Activated naive CD4-positive, alpha-beta T cell treated with anti-CD3 and anti-CD28 coated beads, Interleukin-2, amount 10 ng/mL, durations not matched to agents 7 days and 5 days (primary cell): ENCODE measurements at regions not wholly inside any gene's neighbourhood (a gene's known extent, or its start where the extent isn't known, plus 50 kb on each side); places are given as distances from the start of the nearest gene placed in this dataset.
"Not testable (repeated sequence)": the region's sequence is repeated elsewhere in the genome, so short reads cannot be mapped to it uniquely, and the experiment has no call there.

Experiments used
- CTCF ChIA-PET: fragments of 350-600 bp; sonication (Branson Sonifier 250); formaldehyde crosslinking; loops from one replicate; lab custom pipeline; 2021; ENCODE audit warnings: antibody characterized with exemption; lab: Charles Lee
- DNase-seq: peaks from one replicate; pipeline ENCODE4 v3.0.0-alpha.2; 2020
- H3K27ac Mint-ChIP-seq: one replicate; pipeline ENCODE4 v1.8.0; 2021; ENCODE audit warnings: mild to moderate bottlenecking, moderate library complexity, mixed read lengths
- H3K27me3 Mint-ChIP-seq: one replicate; pipeline ENCODE4 v1.8.0; 2021; ENCODE audit warnings: mild to moderate bottlenecking, mixed read lengths
- H3K36me3 Mint-ChIP-seq: one replicate; pipeline ENCODE4 v1.8.0; 2021; ENCODE audit warnings: mixed read lengths
- H3K4me1 Mint-ChIP-seq: one replicate; pipeline ENCODE4 v1.8.0; 2021; ENCODE audit warnings: mixed read lengths
- H3K4me3 Mint-ChIP-seq: one replicate; pipeline ENCODE4 v1.8.0; 2021; ENCODE audit warnings: mild to moderate bottlenecking, moderate library complexity, mixed read lengths
- H3K9me3 Mint-ChIP-seq: one replicate; pipeline ENCODE4 v1.8.0; 2021; ENCODE audit warnings: mixed read lengths

- DNase-seq, result no peak
- Mint-ChIP-seq H3K27ac (no peak overlapping the region), H3K27me3 (peaks cover 46% of the 10 kb centered on the region), H3K4me3 (no peak overlapping the region), H3K36me3 (no peaks in the 10 kb centered on the region), H3K4me1 (peaks cover 14% of the 10 kb centered on the region), H3K9me3 (no peaks in the 10 kb centered on the region)
- CTCF ChIA-PET, result no interaction called here
Measured at GRCh38 chr5:163569284-163569683, 63.9 kb downstream of the MAT2B start.

GRCh38 chr5:163571744-163572143, 66.3 kb downstream of the MAT2B start:
- H3K9me3 Mint-ChIP-seq, result no peaks in the 10 kb centered on the region
- CTCF ChIA-PET, result no interaction called here
- H3K27me3 Mint-ChIP-seq, result peaks cover 23% of the 10 kb centered on the region
- H3K36me3 Mint-ChIP-seq, result no peaks in the 10 kb centered on the region
- H3K4me3 Mint-ChIP-seq, result no peak overlapping the region
- H3K27ac Mint-ChIP-seq, result no peak overlapping the region
- peaks cover 2% of the 10 kb centered on the region for H3K4me1 Mint-ChIP-seq
- DNase-seq, result no peak

GRCh38 chr5:163574472-163575440, 69.3 kb downstream of the MAT2B start:
- H3K27ac Mint-ChIP-seq, result no peak overlapping the region
- peaks cover 7% of the 10 kb centered on the region for H3K27me3 Mint-ChIP-seq
- no peaks in the 10 kb centered on the region for H3K9me3 Mint-ChIP-seq
- H3K4me1 Mint-ChIP-seq, result no peaks in the 10 kb centered on the region
- no peak for DNase-seq
- H3K4me3 Mint-ChIP-seq, result no peak overlapping the region
- no peaks in the 10 kb centered on the region for H3K36me3 Mint-ChIP-seq
- CTCF ChIA-PET, result no interaction called here

- Mint-ChIP-seq H3K4me1 (no peaks in the 10 kb centered on the region), H3K36me3 (no peaks in the 10 kb centered on the region), H3K9me3 (no peaks in the 10 kb centered on the region), H3K27me3 (peaks cover 4% of the 10 kb centered on the region), H3K27ac (no peak overlapping the region), H3K4me3 (no peak overlapping the region)
- DNase-seq, result no peak
- CTCF ChIA-PET, result no interaction called here
Measured at GRCh38 chr5:163578652-163579051, 73.2 kb downstream of the MAT2B start.

GRCh38 chr5:163579729-163580128, 74.3 kb downstream of the MAT2B start:
- H3K27ac Mint-ChIP-seq, result no peak overlapping the region
- DNase-seq, result no peak
- no peaks in the 10 kb centered on the region for H3K4me1 Mint-ChIP-seq
- no peak overlapping the region for H3K4me3 Mint-ChIP-seq
- H3K36me3 Mint-ChIP-seq, result no peaks in the 10 kb centered on the region
- CTCF ChIA-PET, result no interaction called here
- H3K9me3 Mint-ChIP-seq, result no peaks in the 10 kb centered on the region
- no peaks in the 10 kb centered on the region for H3K27me3 Mint-ChIP-seq

- Mint-ChIP-seq H3K36me3 (no peaks in the 10 kb centered on the region), H3K4me1 (no peaks in the 10 kb centered on the region), H3K4me3 (no peak overlapping the region), H3K27ac (no peak overlapping the region), H3K27me3 (no peaks in the 10 kb centered on the region), H3K9me3 (no peaks in the 10 kb centered on the region)
- CTCF ChIA-PET, result no interaction called here
- no peak for DNase-seq
Measured at GRCh38 chr5:163580516-163580915, 75.1 kb downstream of the MAT2B start.

GRCh38 chr5:163583491-163584153, 78.2 kb downstream of the MAT2B start:
- H3K27me3 Mint-ChIP-seq, DNase-seq, CTCF ChIA-PET, H3K4me1 Mint-ChIP-seq, H3K27ac Mint-ChIP-seq, H3K9me3 Mint-ChIP-seq, H3K36me3 Mint-ChIP-seq, H3K4me3 Mint-ChIP-seq: not testable (repeated sequence)

GRCh38 chr5:163585206-163585605, 79.8 kb downstream of the MAT2B start:
- H3K36me3 Mint-ChIP-seq, result no peaks in the 10 kb centered on the region
- H3K27me3 Mint-ChIP-seq, result no peaks in the 10 kb centered on the region
- CTCF ChIA-PET, result no interaction called here
- H3K4me1 Mint-ChIP-seq, result no peaks in the 10 kb centered on the region
- no peaks in the 10 kb centered on the region for H3K9me3 Mint-ChIP-seq
- no peak for DNase-seq
- H3K27ac Mint-ChIP-seq, result no peak overlapping the region
- H3K4me3 Mint-ChIP-seq, result no peak overlapping the region

GRCh38 chr5:163586531-163586956, 81.1 kb downstream of the MAT2B start:
- no peak for DNase-seq
- Mint-ChIP-seq H3K27ac (no peak overlapping the region), H3K4me1 (no peaks in the 10 kb centered on the region), H3K4me3 (no peak overlapping the region), H3K9me3 (no peaks in the 10 kb centered on the region), H3K36me3 (no peaks in the 10 kb centered on the region), H3K27me3 (no peaks in the 10 kb centered on the region)
- CTCF ChIA-PET, result no interaction called here

GRCh38 chr5:163594951-163595350, 89.5 kb downstream of the MAT2B start:
- CTCF ChIA-PET, result no interaction called here
- no peak for DNase-seq
- no peaks in the 10 kb centered on the region for H3K4me1 Mint-ChIP-seq
- H3K36me3 Mint-ChIP-seq, result no peaks in the 10 kb centered on the region
- no peak overlapping the region for H3K27ac Mint-ChIP-seq
- no peaks in the 10 kb centered on the region for H3K9me3 Mint-ChIP-seq
- no peak overlapping the region for H3K4me3 Mint-ChIP-seq
- no peaks in the 10 kb centered on the region for H3K27me3 Mint-ChIP-seq

GRCh38 chr5:163595932-163596607, 90.7 kb downstream of the MAT2B start:
- no peak overlapping the region for H3K27ac Mint-ChIP-seq
- no peaks in the 10 kb centered on the region for H3K9me3 Mint-ChIP-seq
- H3K27me3 Mint-ChIP-seq, result no peaks in the 10 kb centered on the region
- no peak overlapping the region for H3K4me3 Mint-ChIP-seq
- no peak for DNase-seq
- CTCF ChIA-PET, result no interaction called here
- H3K36me3 Mint-ChIP-seq, result no peaks in the 10 kb centered on the region
- no peaks in the 10 kb centered on the region for H3K4me1 Mint-ChIP-seq

- Mint-ChIP-seq H3K4me3 (no peak overlapping the region), H3K27ac (no peak overlapping the region), H3K27me3 (no peaks in the 10 kb centered on the region), H3K4me1 (no peaks in the 10 kb centered on the region), H3K9me3 (no peaks in the 10 kb centered on the region), H3K36me3 (no peaks in the 10 kb centered on the region)
- CTCF ChIA-PET, result no interaction called here
- no peak for DNase-seq
Measured at GRCh38 chr5:163596608-163597315, 91.3 kb downstream of the MAT2B start.

GRCh38 chr5:163604013-163604412, 98.6 kb downstream of the MAT2B start:
- Mint-ChIP-seq H3K27me3 (no peaks in the 10 kb centered on the region), H3K4me1 (no peaks in the 10 kb centered on the region), H3K9me3 (no peaks in the 10 kb centered on the region), H3K36me3 (no peaks in the 10 kb centered on the region), H3K4me3 (no peak overlapping the region), H3K27ac (no peak overlapping the region)
- CTCF ChIA-PET, result interaction anchor here (0.6 kb wide), 1 partner anchor 667 kb away, joined by 3 read pairs; no protein-coding TSS in a partner anchor
- DNase-seq, result no peak

GRCh38 chr5:163607256-163607655, 101.8 kb downstream of the MAT2B start:
- CTCF ChIA-PET, result no interaction called here
- Mint-ChIP-seq H3K4me3 (no peak overlapping the region), H3K36me3 (no peaks in the 10 kb centered on the region), H3K27ac (no peak overlapping the region), H3K4me1 (no peaks in the 10 kb centered on the region), H3K9me3 (no peaks in the 10 kb centered on the region), H3K27me3 (no peaks in the 10 kb centered on the region)
- no peak for DNase-seq
